Suprapubic skin (tissue), 3 donors: ENCODE measurements at regions not wholly inside any gene's neighbourhood (a gene's known extent, or its start where the extent isn't known, plus 50 kb on each side); places are given as distances from the start of the nearest gene placed in this dataset.

Experiments used
- POLR2A ChIP-seq, 2 donors: fragments of 450-650 bp; IDR thresholded peaks; one replicate each; pipeline ENCODE4 v1.6.1; 2017; ENCODE audit warnings: antibody characterized with exemption in 2 of 2, mild to moderate bottlenecking in 2 of 2, moderate library complexity in 2 of 2
- TF ChIP-seq, protein P1 (sequence below), 2 donors: fragments of 200-600 bp in 1 of 2; fragments of 450-650 bp in 1 of 2; sonication (generic) in 1 of 2; IDR thresholded peaks; one replicate each; pipeline ENCODE4 v1.5.1; 2016 to 2019; ENCODE audit warnings: antibody characterized with exemption in 2 of 2, mild to moderate bottlenecking in 1 of 2, moderate library complexity in 1 of 2

DNA sequence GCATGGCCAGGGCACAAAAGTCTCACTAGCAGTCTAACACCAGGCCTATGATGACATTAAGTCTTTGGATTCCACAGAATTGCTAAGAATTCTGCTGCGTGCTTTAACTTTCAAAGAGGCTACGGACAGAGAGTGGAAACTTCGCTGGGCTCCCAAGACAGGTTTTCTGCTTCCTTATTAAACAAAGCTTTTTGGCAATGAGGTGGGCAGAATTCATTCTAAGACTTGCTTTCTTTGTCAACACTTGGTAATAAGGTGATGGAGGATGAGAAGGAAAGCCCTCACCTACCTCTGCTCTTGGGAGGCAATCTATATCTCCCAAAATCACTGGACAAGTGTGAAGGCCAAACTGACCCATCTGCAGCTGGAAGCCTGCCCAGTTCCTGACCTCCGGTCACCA, 231.9 kb downstream of the ATPSCKMT start:
- TF ChIP-seq, protein P1, sequence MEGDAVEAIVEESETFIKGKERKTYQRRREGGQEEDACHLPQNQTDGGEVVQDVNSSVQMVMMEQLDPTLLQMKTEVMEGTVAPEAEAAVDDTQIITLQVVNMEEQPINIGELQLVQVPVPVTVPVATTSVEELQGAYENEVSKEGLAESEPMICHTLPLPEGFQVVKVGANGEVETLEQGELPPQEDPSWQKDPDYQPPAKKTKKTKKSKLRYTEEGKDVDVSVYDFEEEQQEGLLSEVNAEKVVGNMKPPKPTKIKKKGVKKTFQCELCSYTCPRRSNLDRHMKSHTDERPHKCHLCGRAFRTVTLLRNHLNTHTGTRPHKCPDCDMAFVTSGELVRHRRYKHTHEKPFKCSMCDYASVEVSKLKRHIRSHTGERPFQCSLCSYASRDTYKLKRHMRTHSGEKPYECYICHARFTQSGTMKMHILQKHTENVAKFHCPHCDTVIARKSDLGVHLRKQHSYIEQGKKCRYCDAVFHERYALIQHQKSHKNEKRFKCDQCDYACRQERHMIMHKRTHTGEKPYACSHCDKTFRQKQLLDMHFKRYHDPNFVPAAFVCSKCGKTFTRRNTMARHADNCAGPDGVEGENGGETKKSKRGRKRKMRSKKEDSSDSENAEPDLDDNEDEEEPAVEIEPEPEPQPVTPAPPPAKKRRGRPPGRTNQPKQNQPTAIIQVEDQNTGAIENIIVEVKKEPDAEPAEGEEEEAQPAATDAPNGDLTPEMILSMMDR (IDR thresholded peaks at IDR 0.05) = no peak
- no peak for TF ChIP-seq POLR2A (IDR thresholded peaks at IDR 0.05)
